NCI-H2227 treated with DMSO at 0.1 percent for 48 hours (cell line): ENCODE measurements at regions not wholly inside any gene's neighbourhood (a gene's known extent, or its start where the extent isn't known, plus 50 kb on each side); places are given as distances from the start of the nearest gene placed in this dataset.

ENCODE experiments used
- DNase-seq: peaks from one replicate; lab custom pipeline; 2025; lab: John Stamatoyannopoulos, UW

DNA sequence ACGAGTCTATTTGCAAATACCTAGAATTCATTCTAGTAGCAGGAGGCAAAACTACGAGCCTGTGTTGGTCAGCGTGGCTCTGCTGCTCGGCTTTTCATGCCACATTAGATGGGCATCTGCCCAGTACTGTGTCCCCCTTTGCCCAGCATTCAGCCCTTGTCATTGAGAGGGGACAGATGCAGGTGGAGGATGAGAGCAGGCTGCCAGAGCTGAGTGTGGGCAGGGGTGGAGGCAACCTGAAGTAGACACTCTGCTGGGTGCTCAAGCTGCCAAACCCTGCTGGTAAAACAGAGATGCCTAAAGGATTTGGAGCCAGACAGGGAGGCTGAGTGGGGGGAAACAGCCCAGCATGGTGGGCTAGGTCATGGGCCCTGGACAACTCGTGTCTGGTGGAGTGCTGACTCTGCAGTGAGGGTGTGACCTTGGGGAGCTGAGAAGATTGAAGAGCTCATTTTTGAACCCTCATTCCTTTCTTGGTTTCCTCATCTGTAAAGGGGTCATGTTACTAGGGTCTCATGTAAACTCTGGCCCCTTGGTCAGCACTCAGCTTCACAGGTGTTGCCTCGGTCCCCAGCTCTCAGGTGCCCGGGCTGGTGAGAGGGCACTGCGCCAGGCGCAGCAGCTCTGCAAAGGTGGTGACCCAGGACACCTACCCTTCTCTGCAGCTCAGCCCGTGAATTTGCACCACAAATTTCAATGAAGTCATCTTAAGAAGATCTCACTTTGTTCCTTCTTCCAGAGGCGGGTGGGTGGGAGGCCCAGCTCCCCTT lies 64.2 kb upstream of the BHLHE23 start:
- DNase-seq, result no peak

DNA sequence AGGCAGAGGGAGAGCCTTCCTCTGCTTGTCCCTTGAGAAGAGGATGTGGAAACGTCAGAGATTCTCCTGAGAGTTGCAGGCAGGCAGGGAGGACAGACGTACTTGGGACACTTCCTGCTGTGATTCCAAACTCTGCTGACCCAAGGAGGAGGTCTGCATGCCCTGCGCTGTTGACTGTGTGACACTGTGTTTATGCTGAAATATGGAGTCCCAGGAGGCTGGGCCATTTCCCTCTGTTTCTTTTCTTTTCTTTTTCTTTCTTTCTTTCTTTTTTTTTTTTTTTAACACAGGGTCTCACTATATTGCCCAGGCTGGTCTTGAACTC lies 63.5 kb upstream of the BHLHE23 start:
- DNase-seq, result no peak

DNA sequence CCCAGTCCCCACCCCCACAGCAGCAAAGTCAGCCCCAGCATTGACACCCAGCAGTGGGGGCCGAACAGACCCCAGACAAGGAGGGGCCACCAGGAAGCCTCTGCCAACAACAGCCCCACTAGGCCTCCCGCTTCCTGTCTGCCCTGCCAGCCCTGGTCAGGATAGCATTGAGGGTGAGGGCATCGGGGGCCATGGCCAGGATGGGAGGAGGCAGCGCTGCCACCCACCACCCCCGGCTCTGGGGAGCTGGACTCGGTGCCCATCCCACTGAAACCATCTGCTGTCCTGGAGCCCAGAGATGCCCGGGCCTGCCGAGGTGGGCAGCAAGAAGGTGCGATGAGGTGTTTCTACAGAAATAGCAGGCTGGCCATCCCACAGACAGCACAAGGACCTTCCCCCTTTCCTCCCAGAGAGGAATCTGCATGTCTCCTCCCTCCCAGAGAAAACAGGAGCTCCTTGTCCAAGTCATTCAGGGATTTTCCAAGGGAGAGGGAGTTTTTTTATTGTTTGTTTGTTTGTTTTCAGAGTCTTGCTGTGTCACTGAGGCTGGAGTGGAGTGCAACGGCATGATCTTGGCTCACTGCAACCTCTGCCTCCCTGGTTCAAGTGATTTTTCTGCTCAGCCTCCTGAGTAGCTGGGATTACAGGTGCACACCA lies 62.1 kb upstream of the BHLHE23 start:
- no peak for DNase-seq

DNA sequence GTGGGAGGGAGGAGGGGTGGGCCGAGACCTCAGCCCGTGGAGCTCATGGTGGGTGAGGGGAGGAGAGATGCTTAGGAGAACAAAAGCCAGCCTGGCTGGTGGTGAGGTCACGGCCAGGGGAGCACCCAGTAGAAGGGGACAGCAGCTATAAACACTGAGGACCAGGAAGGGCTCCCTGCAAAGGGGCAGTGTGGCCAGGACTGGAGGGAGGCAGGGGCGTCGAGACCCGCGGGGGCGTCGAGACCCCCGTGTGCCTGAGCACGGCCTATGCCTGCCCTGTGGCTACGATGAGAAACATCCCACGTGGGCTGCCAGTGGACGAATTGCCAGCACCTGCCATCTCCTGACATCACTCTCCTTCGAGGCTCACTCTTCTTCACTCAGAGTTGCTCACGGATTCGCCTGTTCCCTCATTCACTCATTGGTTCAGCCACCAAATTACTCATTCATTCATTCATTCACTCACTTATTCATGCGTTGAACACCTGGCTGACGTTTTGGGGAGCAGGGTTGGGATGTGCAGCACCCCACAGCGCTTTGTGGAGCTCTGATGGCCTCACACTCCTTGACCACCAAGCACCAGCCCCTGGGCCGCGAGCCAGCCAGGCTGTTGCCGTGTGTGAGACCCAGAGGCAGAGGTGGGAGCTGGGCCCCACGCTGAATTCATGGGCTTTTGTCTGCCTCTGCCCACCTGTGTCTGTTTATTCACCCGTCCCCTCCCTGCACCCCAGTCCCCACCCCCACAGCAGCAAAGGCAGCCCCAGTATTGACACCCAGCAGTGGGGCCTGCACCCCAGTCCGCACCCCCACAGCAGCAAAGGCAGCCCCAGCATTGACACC lies 61.2 kb upstream of the BHLHE23 start:
- no peak for DNase-seq

DNA sequence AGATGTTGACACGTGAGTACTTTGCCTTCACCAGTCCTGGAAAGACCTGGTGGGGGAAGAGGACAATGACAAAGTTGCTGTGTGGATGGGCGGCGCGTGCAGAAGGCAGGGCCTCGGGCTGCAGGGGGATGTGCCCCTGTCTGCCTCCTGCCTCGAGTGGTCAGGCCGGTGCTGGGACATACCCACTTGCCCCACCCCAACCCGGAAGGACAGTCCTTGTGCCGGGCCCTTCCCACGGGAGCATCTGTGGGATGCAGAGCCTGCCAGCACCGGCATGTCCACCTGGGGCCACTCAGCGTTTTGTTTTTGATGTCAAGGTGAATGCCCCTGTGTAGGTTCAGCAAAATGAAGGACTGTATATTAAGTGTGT lies 60.5 kb upstream of the BHLHE23 start:
- no peak for DNase-seq

DNA sequence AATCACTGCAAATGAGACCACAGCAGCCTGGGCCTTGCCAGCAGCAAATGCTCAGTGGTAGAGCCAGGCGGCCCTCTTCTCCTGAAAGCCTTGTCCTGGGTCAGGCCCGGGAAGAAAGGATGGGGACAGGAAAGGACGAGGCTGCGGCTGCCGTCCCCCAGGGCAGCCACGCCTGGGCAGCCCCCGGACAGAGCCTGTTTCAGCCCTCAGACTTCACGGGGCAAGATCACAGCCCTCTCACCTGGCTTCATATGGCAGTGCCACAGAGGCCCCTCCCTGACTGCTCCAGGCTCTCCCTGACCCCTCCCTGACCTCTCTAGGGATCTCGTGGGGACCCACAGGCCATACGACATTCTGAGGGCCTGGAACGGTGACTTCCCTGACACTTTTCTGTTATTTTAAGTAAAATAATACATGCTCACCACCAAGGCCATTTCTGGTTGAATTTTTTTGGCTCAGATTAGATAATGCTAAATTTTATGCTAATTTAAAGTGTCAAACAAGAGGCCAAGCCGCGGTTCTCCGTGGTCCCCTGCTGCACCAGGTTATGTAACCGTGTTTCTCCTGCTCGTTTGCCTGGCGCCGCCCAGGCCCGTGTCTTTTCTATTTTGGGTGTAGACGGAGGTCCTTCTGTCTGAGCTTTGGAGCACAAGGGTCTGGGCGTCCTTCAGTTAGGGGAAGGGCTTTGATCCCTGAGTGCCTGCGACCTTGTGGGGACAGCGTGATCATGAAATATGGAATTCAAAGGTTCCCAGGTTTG lies 59.9 kb upstream of the BHLHE23 start:
- no peak for DNase-seq

DNA sequence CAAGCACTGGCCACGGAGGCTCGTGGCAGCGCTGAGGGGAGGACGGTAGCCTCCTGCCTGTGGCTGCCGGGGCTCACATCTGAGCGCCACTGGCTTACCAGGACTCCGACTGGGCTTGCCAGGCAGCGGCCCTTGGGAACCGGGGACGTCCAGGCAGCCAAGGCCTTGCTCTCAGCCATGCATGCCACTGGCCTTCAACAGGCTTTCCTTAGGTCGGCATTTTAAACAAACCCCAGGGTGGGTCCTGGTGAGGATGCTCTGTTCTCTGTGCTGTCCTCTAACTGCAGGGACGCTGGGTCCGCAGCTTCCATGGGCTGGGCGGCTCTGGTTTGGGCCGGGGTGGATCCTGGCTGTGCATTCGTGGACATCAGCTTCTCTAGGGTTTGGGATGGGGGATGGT lies 59.1 kb upstream of the BHLHE23 start:
- no peak for DNase-seq

DNA sequence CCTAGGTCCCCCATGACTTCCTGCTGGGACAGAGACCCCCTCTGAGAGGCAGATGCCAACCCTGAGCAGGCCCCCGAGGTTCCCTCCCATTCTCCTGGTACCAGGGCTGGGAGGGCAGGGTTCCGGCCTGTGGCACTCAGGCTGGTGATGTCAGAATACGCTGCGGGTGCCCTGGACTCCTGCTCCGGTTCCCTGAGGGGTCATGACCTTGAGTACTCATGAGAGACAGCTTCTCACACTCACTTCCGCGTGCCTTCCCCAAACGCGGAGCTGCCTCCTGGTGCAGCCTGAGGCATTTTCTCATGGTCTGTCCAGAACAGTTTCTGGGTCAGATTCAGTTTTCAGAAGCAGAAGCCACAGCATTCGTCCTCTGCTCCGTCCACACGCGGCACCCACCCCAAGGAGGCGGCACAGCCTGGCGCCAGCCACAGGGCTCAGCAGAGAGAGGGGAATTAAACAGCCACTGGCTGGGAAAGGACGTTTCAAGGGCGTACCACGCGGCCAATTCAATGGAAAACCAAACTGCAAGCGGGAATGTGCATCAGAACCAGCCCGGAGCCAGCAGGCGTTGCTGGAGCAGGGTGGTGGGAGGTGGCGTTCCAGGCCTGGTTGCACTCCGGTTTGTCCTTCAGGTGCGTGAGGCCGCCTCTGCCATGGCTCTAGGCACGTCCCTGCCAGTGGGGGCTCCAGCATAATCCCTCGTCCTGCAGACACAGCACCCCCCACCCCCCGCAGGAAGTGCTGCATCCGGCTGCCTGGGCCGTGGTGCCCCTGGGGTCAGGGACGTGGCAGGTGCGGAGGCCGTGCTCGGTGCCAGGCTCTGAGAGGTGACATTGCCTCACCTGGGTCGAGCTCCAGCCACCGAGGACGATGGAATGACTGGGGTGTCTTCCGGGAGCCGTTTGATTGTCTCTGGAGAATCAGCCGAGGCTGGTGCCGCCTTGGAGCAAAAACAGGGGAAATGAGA lies 58.3 kb upstream of the BHLHE23 start:
- DNase-seq, result no peak

DNA sequence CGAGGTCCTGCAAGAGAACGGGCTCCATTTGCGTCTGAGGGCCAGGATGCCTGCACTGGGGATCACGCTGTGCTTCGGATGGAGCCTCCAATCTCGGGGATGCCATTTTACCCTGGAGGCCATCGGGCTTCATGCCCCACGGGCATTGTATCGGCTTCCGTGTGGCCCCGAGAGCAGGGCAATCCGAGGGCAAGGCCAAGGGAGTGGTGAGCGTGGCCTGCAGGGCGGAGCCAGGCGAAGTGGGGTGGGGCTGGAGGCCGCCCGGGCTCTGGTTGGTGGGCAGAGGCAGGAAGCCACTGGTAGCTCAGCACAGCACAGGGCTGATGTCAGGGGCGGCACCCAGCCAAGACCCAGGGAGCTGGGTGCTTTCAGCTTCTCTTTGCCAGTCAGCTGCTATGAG lies 57.5 kb upstream of the BHLHE23 start:
- DNase-seq, result no peak

DNA sequence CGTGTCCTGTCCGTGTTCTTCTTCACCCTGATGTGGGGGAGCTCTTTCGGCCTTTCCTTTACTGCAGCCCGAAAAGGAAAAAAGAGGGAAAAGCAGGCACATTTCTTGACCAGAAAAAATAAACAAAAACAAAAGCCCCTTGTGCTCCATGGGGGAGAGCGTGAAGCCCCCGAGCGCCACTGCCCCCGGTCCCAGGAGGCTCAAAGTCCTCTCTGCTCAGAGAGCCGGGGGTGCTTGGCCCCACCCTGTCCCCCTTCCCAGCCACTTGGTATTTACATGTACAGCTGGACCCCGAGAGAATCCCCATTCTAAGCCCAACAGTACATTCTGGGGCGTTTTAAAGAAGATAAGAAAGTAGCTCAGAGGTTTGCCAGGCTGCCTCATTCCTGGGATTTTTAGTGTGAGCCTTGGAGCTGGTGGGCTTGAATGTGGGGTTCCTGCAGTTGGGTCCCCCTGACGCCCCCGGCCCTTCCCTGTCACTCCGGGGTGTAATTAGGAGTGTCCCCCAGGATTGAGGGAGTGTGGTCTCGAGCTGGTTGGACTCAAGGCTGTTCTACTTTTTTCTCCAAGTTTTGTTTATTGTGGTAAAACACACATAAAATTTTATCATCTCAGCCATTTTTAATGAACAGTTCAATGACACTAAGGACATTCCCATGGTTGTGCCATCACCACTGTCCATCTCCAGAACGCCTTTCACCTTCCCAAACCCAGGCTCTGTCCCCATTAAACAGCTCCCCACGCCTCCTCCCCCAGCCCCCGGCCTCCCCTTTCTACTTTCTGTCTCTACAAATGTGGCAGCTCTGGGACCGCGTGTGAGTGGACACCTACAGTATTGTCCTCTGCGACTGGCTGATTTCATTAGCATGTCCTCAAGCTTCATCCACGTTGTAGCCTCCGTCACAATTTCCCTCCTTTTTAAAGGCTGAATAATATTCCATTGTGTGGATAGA lies 55.7 kb upstream of the BHLHE23 start:
- no peak for DNase-seq

DNA sequence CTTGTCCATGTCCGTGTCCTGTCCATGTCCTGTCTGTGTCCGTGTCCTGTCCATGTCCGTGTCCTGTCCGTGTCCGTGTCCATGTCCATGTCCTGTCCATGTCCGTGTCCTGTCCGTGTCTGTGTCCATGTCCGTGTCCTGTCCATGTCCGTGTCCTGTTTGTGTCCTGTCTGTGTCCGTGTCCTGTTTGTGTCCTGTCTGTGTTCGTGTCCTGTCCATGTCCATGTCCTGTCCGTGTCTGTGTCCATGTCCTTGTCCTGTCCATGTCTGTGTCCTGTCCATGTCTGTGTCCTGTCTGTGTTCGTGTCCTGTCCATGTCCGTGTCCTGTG lies 55.0 kb upstream of the BHLHE23 start:
- DNase-seq, result no peak

DNA sequence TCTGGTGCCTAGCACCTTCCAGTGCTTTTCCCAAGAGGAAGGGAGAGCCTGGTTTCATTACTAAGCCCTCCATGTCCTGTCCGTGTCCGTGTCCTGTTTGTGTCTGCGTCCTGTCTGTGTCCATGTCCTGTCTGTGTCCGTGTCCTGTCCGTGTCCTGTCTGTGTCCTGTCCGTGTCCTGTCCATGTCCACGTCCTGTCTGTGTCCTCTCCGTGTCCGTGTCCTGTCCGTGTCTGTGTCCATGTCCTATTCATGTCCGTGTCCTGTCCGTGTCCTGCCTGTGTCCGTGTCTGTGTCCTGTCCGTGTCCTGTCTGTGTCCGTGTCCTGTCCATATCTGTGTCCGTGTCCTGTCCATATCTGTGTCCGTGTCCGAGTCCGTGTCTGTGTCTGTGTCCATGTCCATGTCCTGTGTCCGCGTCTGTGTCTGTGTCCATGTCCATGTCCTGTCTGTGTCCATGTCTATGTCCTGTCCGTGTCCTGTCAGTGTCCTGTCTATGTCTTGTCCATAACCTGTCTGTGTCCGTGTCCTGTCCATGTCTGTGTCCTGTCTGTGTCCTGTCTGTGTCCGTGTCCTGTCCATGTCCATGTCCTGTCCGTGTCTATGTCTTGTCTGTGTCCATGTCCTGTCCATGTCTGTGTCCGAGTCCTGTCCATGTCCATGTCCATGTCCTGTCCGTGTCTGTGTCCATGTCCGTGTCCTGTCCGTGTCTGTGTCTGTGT lies 54.4 kb upstream of the BHLHE23 start:
- no peak for DNase-seq

DNA sequence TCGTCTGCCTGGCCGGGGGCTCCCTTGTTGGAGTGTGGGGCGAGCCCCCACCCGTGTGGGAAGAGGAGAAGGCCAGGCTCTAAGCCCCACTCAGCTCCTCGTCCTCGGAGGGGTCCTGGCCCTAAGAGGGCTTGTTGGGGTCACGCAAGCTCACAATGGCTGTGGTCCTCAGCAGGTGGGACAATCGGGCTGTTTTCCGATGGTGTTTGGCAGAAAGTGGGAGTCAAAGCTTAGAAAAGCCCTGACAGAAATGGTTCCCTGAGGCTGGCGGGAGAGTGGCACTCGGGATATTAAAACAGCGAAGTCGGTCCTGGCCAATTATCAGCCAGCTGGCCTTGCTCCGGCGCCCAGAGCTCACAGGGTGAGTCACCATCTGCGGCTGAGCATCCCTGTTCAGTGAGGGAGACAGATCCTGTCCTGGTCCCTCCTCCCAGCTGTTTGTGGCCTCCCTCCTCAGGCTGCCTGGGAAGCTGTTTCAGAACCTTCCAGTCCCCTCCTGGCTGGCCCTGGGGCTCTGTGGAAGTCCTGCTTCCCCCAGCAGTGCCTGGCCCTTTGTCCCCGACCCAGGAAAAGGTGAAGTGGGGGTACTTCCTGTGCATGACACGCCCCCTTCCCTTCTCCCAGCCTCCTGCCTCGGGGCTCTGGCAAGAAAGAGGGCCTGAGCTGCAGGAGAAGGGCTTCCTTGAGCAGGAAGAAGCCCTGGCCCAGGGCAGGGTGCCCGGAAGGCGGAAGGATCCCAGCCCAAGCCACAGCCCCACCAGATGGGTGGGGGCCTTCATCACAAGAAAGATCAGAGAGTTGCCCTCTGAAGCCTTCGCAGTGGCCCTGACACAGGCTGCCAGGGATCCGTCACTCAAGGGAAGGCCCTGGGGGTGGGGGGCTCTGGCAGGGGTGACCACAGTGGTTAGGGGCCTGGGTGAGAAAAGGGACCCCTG lies 53.6 kb upstream of the BHLHE23 start:
- no peak for DNase-seq

DNA sequence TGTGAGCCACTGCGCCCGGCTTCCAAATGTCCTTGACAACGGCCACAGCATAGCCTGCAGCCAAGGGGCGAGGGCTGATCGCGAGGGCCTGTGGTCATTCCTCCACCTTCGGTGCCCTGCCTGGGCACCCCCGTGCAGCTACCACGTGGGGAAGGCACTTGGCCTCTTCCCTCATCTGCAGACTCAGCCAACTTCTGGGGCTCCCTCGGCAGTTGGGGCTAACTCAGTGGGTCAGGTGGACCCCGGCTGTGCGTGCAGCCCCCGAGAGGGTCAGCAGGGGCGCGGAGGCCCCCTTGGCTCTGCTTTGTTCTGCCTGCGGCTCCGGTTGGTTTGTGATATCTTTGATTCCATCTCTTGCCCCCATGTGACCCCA lies 52.9 kb upstream of the BHLHE23 start:
- DNase-seq, result no peak

DNA sequence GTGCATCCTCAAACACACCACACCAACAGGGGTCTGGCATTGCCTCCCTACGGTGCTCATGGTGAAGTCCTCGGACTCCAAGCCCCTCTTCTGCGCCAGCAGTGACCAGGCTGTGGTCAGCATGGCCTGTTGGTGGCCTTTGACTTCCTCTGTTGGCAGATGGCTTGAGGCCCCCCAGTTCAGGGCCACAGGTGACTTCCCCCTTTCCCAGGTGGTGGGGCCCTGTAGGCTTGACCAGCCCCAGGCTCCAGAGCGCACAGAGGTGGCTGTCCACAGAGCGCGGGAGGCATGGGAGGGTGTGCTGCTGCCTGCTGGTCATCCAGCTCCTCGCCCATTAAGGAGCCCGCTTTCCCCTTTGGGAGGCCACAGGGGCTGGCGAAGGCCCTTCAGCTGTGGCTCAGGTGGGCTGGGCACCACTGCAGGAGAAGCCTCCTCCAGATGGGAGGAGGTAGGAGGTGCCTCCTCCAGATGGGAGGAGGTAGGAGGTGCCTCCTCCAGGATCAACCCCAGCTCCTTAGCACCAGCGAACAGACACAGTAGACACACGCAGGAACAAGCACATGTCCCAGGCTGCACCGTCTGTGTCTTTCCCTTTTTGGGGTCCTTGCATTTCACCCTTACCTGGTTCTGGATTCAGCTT lies 52.1 kb upstream of the BHLHE23 start:
- DNase-seq, result no peak

DNA sequence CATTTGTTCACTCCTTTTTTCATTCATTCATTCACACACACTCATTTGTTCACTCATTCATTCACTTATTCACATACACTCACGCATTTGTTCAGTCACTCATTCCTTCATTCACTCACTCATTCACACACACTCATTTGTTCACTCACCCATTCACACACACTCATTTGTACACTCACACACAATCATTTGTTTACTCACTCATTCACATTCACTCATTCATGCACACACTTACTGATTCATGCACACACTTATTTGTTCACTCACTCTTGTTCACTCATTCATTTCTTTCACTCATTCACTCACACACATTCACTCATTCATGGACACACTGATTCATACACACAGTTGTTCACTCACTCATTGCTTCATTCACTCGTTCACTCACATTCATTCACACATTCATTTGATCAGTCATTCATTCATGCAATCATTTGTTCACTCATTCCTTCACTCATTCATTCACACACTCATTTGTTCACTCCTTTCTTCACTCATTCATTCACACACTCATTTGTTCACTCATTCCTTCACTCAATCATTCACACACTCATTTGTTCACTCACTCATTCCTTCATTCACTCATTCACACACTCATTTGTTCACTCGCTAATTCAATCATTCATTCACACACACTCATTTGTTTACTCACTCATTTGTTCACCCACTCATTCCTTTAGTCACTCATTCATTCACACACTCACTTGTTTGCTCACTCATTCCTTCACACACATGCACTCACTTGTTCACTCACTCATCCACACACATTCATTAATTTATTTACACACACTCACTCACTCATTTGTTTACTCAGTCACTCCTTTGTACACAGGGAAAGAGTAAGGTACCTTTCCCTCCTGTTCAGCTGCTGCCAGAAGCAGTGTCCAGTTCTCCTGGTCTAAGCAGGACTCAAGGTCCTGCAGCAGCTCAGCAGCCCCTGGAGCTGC lies 50.7 kb upstream of the BHLHE23 start:
- DNase-seq, result no peak
